Loucy (cell line): ENCODE measurements at regions not wholly inside any gene's neighbourhood (a gene's known extent, or its start where the extent isn't known, plus 50 kb on each side); places are given as distances from the start of the nearest gene placed in this dataset.

Experiments
- H2AFZ ChIP-seq: fragments of 200-600 bp; sonication (generic); 2 replicates; pipeline ENCODE4 v1.6.0; 2016; ENCODE audit warnings: antibody characterized with exemption, mild to moderate bottlenecking, low read length, moderate library complexity
- H3F3A ChIP-seq: fragments of 200-600 bp; 2 replicates; pipeline ENCODE4 v1.6.0; 2016; ENCODE audit warnings: antibody characterized with exemption, low read depth, mild to moderate bottlenecking
- H3K27me3 ChIP-seq: fragments of 200-600 bp; sonication (generic); 2 replicates; pipeline ENCODE4 v1.6.1; 2014; ENCODE audit warnings: low read length, mild to moderate bottlenecking; ENCODE audit not compliant: insufficient read depth, poor library complexity, severe bottlenecking
- H3K36me3 ChIP-seq: fragments of 200-600 bp; sonication (generic); 2 replicates; pipeline ENCODE4 v1.6.1; 2016; ENCODE audit warnings: low read length; ENCODE audit not compliant: insufficient read depth
- H3K4me1 ChIP-seq: fragments of 200-600 bp; sonication (generic); 2 replicates; pipeline ENCODE4 v1.5.1; 2014; ENCODE audit warnings: low read length, mild to moderate bottlenecking; ENCODE audit not compliant: insufficient read depth, poor library complexity, severe bottlenecking
- H3K4me2 ChIP-seq: fragments of 200-600 bp; sonication (generic); 2 replicates; pipeline ENCODE4 v1.6.0; 2014; ENCODE audit warnings: antibody characterized with exemption, low read length, low read depth, mild to moderate bottlenecking; ENCODE audit not compliant: poor library complexity, severe bottlenecking
- H3K4me3 ChIP-seq: fragments of 200-600 bp; sonication (generic); 2 replicates; pipeline ENCODE4 v1.5.1; 2014; ENCODE audit warnings: low read length, mild to moderate bottlenecking, mixed read lengths; ENCODE audit not compliant: poor library complexity, severe bottlenecking
- H3K79me2 ChIP-seq: fragments of 200-600 bp; sonication (generic); 2 replicates; pipeline ENCODE4 v1.6.1; 2014; ENCODE audit warnings: low read length; ENCODE audit not compliant: insufficient read depth
- H3K9ac ChIP-seq: fragments of 200-600 bp; sonication (generic); 2 replicates; pipeline ENCODE4 v1.6.0; 2014; ENCODE audit warnings: mild to moderate bottlenecking, low read depth, low read length, moderate library complexity; ENCODE audit not compliant: poor library complexity, severe bottlenecking
- H3K9me2 ChIP-seq: fragments of 200-600 bp; sonication (generic); replicated peaks from 2 replicates; pipeline ENCODE4 v1.6.1; 2016; ENCODE audit warnings: low read depth, low read length, mixed read lengths
- H3K9me3 ChIP-seq: fragments of 200-600 bp; sonication (generic); 2 replicates; pipeline ENCODE4 v1.6.1; 2014; ENCODE audit warnings: mild to moderate bottlenecking, antibody characterized with exemption, low read length, low read depth; ENCODE audit not compliant: insufficient read depth
- H4K20me1 ChIP-seq: fragments of 200-600 bp; sonication (generic); 2 replicates; pipeline ENCODE4 v1.6.0; 2014; ENCODE audit warnings: antibody characterized with exemption, low read length, mild to moderate bottlenecking; ENCODE audit not compliant: insufficient read depth, poor library complexity, severe bottlenecking
- CTCF ChIP-seq: fragments of 200-600 bp; sonication (generic); conservative IDR thresholded peaks from 2 replicates; pipeline ENCODE4 v1.5.1; 2014; ENCODE audit warnings: mild to moderate bottlenecking, antibody characterized with exemption, low read length
- EZH2phosphoT487 ChIP-seq: fragments of 200-600 bp; IDR thresholded peaks from 2 replicates; pipeline ENCODE4 v1.6.1; 2018; ENCODE audit warnings: antibody characterized with exemption, mild to moderate bottlenecking, moderate library complexity, borderline replicate concordance

- no peaks in the 10 kb centered on the region for H3K79me2 ChIP-seq
- no peak overlapping the region for H3K9ac ChIP-seq
Observed at GRCh38 chr6:155589190-155589589, 133.6 kb upstream of the NOX3 start.

GRCh38 chr6:155587817-155588216 lies 132.2 kb upstream of the NOX3 start:
- Histone ChIP-seq H3K27me3 (no peaks in the 10 kb centered on the region), H3K79me2 (no peaks in the 10 kb centered on the region), H3K36me3 (no peaks in the 10 kb centered on the region), H3F3A (no peaks in the 10 kb centered on the region), H4K20me1 (no peaks in the 10 kb centered on the region), H3K9ac (no peak overlapping the region), H3K9me2 (no peaks in the 10 kb centered on the region), H3K4me2 (no peak overlapping the region), H3K4me1 (peaks cover 4% of the 10 kb centered on the region), H3K9me3 (no peaks in the 10 kb centered on the region), H2AFZ (no peak overlapping the region), H3K4me3 (no peak overlapping the region)
- TF ChIP-seq EZH2phosphoT487 = no peak
- TF ChIP-seq CTCF = no peak

More at GRCh38 chr6:155589190-155589589, 133.6 kb upstream of the NOX3 start:
- no peak overlapping the region for H3K4me2 ChIP-seq
- H3K36me3 ChIP-seq = no peaks in the 10 kb centered on the region
- H2AFZ ChIP-seq = no peak overlapping the region
- no peaks in the 10 kb centered on the region for H3K9me3 ChIP-seq
- no peaks in the 10 kb centered on the region for H3F3A ChIP-seq
- H3K4me1 ChIP-seq = peaks cover 4% of the 10 kb centered on the region
- no peak overlapping the region for H3K4me3 ChIP-seq
- H3K9me2 ChIP-seq = no peaks in the 10 kb centered on the region
- H4K20me1 ChIP-seq = no peaks in the 10 kb centered on the region
- no peaks in the 10 kb centered on the region for H3K27me3 ChIP-seq
- TF ChIP-seq CTCF (no peak), EZH2phosphoT487 (no peak)

GRCh38 chr6:155586090-155586489 lies 130.5 kb upstream of the NOX3 start:
- no peaks in the 10 kb centered on the region for H3F3A ChIP-seq
- peaks cover 12% of the 10 kb centered on the region for H3K4me1 ChIP-seq
- no peak overlapping the region for H3K9ac ChIP-seq
- H3K9me3 ChIP-seq = no peaks in the 10 kb centered on the region
- TF ChIP-seq EZH2phosphoT487 (no peak), CTCF (no peak)
- H3K79me2 ChIP-seq = no peaks in the 10 kb centered on the region
- H3K36me3 ChIP-seq = no peaks in the 10 kb centered on the region
- H2AFZ ChIP-seq = no peak overlapping the region
- H3K4me3 ChIP-seq = no peak overlapping the region
- H3K27me3 ChIP-seq = no peaks in the 10 kb centered on the region
- no peaks in the 10 kb centered on the region for H3K9me2 ChIP-seq
- H4K20me1 ChIP-seq = no peaks in the 10 kb centered on the region
- no peak overlapping the region for H3K4me2 ChIP-seq
